ES-I3 (cell line): ENCODE measurements at regions not wholly inside any gene's neighbourhood (a gene's known extent, or its start where the extent isn't known, plus 50 kb on each side); places are given as distances from the start of the nearest gene placed in this dataset.
"Not testable (repeated sequence)": the region's sequence is repeated elsewhere in the genome, so short reads cannot be mapped to it uniquely, and the experiment has no call there.

Experiments used
- H3K36me3 ChIP-seq: 2 replicates; pipeline ENCODE4 v1.6.1; 2013; ENCODE audit warnings: mild to moderate bottlenecking, low read length, control low read depth, moderate library complexity; ENCODE audit not compliant: insufficient read depth
- H3K4me1 ChIP-seq: 2 replicates; pipeline ENCODE4 v1.6.1; 2013; ENCODE audit warnings: mild to moderate bottlenecking, control low read depth, low read length; ENCODE audit not compliant: insufficient read depth
- H3K9ac ChIP-seq: 2 replicates; pipeline ENCODE4 v1.6.1; 2013; ENCODE audit warnings: low read depth, mild to moderate bottlenecking, low read length, moderate library complexity
- H3K9me3 ChIP-seq: 2 replicates; pipeline ENCODE4 v1.6.1; 2013; ENCODE audit warnings: mild to moderate bottlenecking, low read length, moderate library complexity; ENCODE audit not compliant: control insufficient read depth, insufficient read depth

- H3K36me3 ChIP-seq, H3K4me1 ChIP-seq, H3K9me3 ChIP-seq, H3K9ac ChIP-seq: not testable (repeated sequence)
These were observed 3897.5 kb upstream of the OR11H1 start for GRCh38 chr22:11630386-11631084.
